ENCODE measurements at regions not wholly inside any gene's neighbourhood (a gene's known extent, or its start where the extent isn't known, plus 50 kb on each side); places are given as distances from the start of the nearest gene placed in this dataset.

DNA sequence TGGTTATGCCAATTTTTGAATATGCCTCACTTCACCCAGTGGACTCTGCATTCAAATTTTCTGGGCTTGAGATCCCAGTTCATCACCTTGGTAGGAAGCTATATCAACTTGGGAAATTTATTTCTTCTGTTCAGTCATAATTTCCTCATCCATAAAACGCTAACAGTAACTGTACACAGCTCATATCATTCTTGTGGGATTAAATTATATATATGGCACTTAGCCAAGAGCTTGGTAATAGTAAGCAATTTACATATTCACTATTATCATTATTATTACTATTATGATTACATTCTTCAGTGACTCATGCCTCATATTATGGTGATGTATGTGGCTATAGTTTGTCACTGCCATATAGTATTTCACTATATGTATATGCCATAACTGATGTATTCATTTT is 177.6 kb downstream of the CPE start:
- Histone ChIP-seq H3K36me3 (ENCODE audit: control insufficient read depth in 2 of 2, insufficient read depth in 1 of 2, low read length in 2 of 2) (no peaks in the 10 kb centered on the region), H3K4me3 (ENCODE audit: low read depth, low read length) (no peak overlapping the region), H3K9me3 (ENCODE audit: control insufficient read depth, insufficient read depth, low read depth, low read length) (no peaks in the 10 kb centered on the region), H3K4me1 (ENCODE audit: control insufficient read depth, insufficient read depth, low read length) (no peaks in the 10 kb centered on the region), H3K27ac (ENCODE audit: extremely low read depth, low read depth, low read length) (no peak overlapping the region)
- TF ChIP-seq ZNF555 (tag by site-specific recombination; conservative IDR thresholded peaks at IDR 0.05) = no peak
- no peak for TF ChIP-seq FEZF1 (tag by site-specific recombination; IDR thresholded peaks at IDR 0.05)
- no peak for TF ChIP-seq ZNF223 (tag by site-specific recombination; IDR thresholded peaks at IDR 0.05)
- TF ChIP-seq ZNF645 (tag by site-specific recombination; IDR thresholded peaks at IDR 0.05) = no peak
- TF ChIP-seq, protein P1, sequence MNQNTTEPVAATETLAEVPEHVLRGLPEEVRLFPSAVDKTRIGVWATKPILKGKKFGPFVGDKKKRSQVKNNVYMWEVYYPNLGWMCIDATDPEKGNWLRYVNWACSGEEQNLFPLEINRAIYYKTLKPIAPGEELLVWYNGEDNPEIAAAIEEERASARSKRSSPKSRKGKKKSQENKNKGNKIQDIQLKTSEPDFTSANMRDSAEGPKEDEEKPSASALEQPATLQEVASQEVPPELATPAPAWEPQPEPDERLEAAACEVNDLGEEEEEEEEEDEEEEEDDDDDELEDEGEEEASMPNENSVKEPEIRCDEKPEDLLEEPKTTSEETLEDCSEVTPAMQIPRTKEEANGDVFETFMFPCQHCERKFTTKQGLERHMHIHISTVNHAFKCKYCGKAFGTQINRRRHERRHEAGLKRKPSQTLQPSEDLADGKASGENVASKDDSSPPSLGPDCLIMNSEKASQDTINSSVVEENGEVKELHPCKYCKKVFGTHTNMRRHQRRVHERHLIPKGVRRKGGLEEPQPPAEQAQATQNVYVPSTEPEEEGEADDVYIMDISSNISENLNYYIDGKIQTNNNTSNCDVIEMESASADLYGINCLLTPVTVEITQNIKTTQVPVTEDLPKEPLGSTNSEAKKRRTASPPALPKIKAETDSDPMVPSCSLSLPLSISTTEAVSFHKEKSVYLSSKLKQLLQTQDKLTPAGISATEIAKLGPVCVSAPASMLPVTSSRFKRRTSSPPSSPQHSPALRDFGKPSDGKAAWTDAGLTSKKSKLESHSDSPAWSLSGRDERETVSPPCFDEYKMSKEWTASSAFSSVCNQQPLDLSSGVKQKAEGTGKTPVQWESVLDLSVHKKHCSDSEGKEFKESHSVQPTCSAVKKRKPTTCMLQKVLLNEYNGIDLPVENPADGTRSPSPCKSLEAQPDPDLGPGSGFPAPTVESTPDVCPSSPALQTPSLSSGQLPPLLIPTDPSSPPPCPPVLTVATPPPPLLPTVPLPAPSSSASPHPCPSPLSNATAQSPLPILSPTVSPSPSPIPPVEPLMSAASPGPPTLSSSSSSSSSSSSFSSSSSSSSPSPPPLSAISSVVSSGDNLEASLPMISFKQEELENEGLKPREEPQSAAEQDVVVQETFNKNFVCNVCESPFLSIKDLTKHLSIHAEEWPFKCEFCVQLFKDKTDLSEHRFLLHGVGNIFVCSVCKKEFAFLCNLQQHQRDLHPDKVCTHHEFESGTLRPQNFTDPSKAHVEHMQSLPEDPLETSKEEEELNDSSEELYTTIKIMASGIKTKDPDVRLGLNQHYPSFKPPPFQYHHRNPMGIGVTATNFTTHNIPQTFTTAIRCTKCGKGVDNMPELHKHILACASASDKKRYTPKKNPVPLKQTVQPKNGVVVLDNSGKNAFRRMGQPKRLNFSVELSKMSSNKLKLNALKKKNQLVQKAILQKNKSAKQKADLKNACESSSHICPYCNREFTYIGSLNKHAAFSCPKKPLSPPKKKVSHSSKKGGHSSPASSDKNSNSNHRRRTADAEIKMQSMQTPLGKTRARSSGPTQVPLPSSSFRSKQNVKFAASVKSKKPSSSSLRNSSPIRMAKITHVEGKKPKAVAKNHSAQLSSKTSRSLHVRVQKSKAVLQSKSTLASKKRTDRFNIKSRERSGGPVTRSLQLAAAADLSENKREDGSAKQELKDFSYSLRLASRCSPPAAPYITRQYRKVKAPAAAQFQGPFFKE (tag by site-specific recombination; IDR thresholded peaks at IDR 0.05; ENCODE audit: borderline replicate concordance) = no peak
- no peak for TF ChIP-seq KLF8 (tag by site-specific recombination; IDR thresholded peaks at IDR 0.05)
- no peak for TF ChIP-seq TSHZ1 (tag by site-specific recombination; IDR thresholded peaks at IDR 0.05; ENCODE audit: borderline replicate concordance)
- no peak for TF ChIP-seq ZNF792 (tag by site-specific recombination; IDR thresholded peaks at IDR 0.05)
- TF ChIP-seq ZNF626 (tag by site-specific recombination; IDR thresholded peaks at IDR 0.05) = no peak
- TF ChIP-seq, protein P2, sequence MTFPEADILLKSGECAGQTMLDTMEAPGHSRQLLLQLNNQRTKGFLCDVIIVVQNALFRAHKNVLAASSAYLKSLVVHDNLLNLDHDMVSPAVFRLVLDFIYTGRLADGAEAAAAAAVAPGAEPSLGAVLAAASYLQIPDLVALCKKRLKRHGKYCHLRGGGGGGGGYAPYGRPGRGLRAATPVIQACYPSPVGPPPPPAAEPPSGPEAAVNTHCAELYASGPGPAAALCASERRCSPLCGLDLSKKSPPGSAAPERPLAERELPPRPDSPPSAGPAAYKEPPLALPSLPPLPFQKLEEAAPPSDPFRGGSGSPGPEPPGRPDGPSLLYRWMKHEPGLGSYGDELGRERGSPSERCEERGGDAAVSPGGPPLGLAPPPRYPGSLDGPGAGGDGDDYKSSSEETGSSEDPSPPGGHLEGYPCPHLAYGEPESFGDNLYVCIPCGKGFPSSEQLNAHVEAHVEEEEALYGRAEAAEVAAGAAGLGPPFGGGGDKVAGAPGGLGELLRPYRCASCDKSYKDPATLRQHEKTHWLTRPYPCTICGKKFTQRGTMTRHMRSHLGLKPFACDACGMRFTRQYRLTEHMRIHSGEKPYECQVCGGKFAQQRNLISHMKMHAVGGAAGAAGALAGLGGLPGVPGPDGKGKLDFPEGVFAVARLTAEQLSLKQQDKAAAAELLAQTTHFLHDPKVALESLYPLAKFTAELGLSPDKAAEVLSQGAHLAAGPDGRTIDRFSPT (tag by site-specific recombination; IDR thresholded peaks at IDR 0.05) = no peak
- no peak for TF ChIP-seq ZNF530 (tag by site-specific recombination; IDR thresholded peaks at IDR 0.05; ENCODE audit: low read depth)
- TF ChIP-seq ZNF624 (tag by site-specific recombination; IDR thresholded peaks at IDR 0.05) = no peak
- no peak for TF ChIP-seq ZNF24 (tag by site-specific recombination; IDR thresholded peaks at IDR 0.05)
- TF ChIP-seq, protein P3, sequence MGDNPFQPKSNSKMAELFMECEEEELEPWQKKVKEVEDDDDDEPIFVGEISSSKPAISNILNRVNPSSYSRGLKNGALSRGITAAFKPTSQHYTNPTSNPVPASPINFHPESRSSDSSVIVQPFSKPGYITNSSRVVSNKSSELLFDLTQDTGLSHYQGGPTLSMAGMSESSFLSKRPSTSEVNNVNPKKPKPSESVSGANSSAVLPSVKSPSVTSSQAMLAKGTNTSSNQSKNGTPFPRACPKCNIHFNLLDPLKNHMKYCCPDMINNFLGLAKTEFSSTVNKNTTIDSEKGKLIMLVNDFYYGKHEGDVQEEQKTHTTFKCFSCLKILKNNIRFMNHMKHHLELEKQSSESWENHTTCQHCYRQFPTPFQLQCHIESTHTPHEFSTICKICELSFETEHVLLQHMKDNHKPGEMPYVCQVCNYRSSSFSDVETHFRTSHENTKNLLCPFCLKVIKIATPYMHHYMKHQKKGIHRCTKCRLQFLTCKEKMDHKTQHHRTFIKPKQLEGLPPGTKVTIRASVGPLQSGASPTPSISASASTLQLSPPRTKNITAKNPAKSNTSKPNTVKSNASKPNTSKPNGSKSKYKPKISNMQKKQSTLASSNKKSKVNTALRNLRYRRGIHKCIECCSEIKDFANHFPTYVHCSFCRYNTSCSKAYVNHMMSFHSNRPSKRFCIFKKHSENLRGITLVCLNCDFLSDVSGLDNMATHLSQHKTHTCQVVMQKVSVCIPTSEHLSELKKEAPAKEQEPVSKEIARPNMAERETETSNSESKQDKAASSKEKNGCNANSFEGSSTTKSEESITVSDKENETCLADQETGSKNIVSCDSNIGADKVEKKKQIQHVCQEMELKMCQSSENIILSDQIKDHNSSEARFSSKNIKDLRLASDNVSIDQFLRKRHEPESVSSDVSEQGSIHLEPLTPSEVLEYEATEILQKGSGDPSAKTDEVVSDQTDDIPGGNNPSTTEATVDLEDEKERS (tag by site-specific recombination; IDR thresholded peaks at IDR 0.05) = no peak
- TF ChIP-seq RBAK (tag by site-specific recombination; IDR thresholded peaks at IDR 0.05) = no peak
- TF ChIP-seq ZNF670 (tag by site-specific recombination; IDR thresholded peaks at IDR 0.05; ENCODE audit: low read depth) = no peak
- ChIA-PET CTCF (no interaction called here), POLR2A (no interaction called here)
